Fibroblast of pulmonary artery (primary cell): ENCODE measurements at regions not wholly inside any gene's neighbourhood (a gene's known extent, or its start where the extent isn't known, plus 50 kb on each side); places are given as distances from the start of the nearest gene placed in this dataset.

Source experiments
- DNase-seq: peaks from one replicate; pipeline ENCODE4 v3.0.0-alpha.2; 2010; ENCODE audit warnings: low read depth
- H3K4me3 ChIP-seq: replicated peaks from 2 replicates; pipeline ENCODE4 v1.5.1; 2011; ENCODE audit warnings: low read depth, mild to moderate bottlenecking, control low read depth, low read length, moderate library complexity
- CTCF ChIP-seq: IDR thresholded peaks from 2 replicates; pipeline ENCODE4 v1.5.1; 2011; ENCODE audit warnings: mild to moderate bottlenecking, control low read depth, low read length, inconsistent platforms; ENCODE audit errors: missing control alignments

- peak; percentile 59 for DNase-seq
- TF ChIP-seq CTCF = no peak
Measured at GRCh38 chr6:144340541-144341371, 55.6 kb downstream of the UTRN start.

GRCh38 chr6:144341831-144342527 is 56.8 kb downstream of the UTRN start:
- TF ChIP-seq CTCF = no peak
- H3K4me3 ChIP-seq = no peak overlapping the region

More at GRCh38 chr6:144340541-144341371, 55.6 kb downstream of the UTRN start:
- H3K4me3 ChIP-seq = no peak overlapping the region

GRCh38 chr6:144343701-144344428 is 58.7 kb downstream of the UTRN start:
- no peak overlapping the region for H3K4me3 ChIP-seq
- no peak for TF ChIP-seq CTCF
- DNase-seq = peak; percentile 33

More at GRCh38 chr6:144341831-144342527, 56.8 kb downstream of the UTRN start:
- DNase-seq = no peak

GRCh38 chr6:144344646-144345045 is 59.5 kb downstream of the UTRN start:
- no peak for DNase-seq
- no peak for TF ChIP-seq CTCF
- H3K4me3 ChIP-seq = no peak overlapping the region

GRCh38 chr6:144345451-144345850 is 60.3 kb downstream of the UTRN start:
- no peak for DNase-seq
- no peak overlapping the region for H3K4me3 ChIP-seq
- no peak for TF ChIP-seq CTCF

GRCh38 chr6:144346719-144347447 is 61.7 kb downstream of the UTRN start:
- H3K4me3 ChIP-seq = no peak overlapping the region
- peak; percentile 81 for DNase-seq

More at GRCh38 chr6:144346719-144347447, 61.7 kb downstream of the UTRN start:
- TF ChIP-seq CTCF = no peak
